ENCODE measurements at regions not wholly inside any gene's neighbourhood (a gene's known extent, or its start where the extent isn't known, plus 50 kb on each side); places are given as distances from the start of the nearest gene placed in this dataset.
"Not testable (repeated sequence)": the region's sequence is repeated elsewhere in the genome, so short reads cannot be mapped to it uniquely, and the experiment has no call there.

DNA sequence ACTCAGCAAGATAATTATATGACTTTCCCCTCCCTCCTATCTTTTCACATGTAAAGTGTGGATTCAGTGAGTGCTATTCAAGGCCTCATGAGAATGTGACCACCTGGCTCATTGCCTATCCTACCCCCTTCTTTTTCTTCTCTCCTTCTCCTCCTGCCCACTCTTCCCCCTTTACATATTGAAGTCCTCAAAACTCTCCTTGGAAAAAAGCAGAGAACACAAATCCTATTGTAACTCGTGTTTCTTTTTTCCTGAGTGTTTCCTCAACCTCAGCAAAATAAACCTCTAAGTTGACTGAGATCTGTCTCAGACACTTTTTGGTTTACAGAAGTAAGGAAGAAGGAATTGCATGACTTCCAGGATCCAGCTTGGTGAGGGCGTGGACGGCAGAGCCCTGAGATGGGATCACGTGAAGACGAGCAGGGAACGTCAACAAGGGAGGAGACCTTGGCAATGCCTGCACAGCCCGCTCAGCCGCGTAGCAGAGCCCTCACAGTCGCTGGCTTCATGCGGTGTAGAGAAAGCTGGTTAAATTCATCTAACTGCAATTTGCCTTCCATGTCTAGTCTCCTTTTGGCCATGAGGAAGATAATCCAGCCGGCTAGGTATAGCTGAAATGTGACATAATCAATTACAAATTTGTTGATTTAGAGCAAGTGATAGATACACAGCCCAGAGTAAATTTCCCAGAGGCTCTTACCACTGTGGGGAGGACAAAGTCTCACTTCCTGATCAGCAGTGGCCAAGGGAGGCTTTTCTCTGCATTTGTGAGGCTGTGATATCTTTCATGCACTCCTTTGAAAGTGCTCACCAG, 75.7 kb downstream of the LYZL2 start:
- TF ChIP-seq, protein P1, sequence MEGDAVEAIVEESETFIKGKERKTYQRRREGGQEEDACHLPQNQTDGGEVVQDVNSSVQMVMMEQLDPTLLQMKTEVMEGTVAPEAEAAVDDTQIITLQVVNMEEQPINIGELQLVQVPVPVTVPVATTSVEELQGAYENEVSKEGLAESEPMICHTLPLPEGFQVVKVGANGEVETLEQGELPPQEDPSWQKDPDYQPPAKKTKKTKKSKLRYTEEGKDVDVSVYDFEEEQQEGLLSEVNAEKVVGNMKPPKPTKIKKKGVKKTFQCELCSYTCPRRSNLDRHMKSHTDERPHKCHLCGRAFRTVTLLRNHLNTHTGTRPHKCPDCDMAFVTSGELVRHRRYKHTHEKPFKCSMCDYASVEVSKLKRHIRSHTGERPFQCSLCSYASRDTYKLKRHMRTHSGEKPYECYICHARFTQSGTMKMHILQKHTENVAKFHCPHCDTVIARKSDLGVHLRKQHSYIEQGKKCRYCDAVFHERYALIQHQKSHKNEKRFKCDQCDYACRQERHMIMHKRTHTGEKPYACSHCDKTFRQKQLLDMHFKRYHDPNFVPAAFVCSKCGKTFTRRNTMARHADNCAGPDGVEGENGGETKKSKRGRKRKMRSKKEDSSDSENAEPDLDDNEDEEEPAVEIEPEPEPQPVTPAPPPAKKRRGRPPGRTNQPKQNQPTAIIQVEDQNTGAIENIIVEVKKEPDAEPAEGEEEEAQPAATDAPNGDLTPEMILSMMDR (IDR thresholded peaks at IDR 0.05; ENCODE audit: insufficient read depth, low read length) = no peak
- DNase-seq (ENCODE audit: low read depth) = peak; percentile 71
- no peak overlapping the region for H3K4me3 ChIP-seq (ENCODE audit: low read depth, low read length)

DNA sequence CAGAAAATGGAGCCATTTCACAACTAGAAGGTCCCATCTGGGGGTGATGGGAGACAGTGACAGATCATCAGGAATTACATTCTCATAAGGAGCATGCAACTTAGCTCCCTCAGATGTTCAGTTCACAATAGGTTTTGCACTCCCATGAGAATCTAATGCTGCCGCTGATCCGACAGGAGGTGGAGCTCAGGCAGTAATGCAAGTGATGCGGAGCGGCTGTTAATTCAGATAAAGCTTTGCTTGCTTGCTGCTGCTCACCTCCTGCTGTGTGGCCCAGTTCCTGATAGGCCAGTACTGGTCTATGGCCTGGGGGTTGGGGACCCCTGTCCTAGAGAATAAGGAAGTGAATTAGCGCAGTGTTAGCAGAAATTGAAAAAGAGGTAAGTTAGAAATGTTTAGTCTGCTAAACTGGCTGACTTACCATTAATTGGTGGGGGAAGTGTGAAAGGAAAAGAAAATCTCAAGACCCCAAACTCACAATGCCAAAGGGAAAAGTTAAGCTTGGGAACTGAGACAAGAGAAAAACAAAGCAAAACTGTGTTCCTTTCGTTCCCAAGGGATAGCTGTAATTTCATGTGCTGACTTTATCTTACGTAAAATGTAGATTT, 76.4 kb downstream of the LYZL2 start:
- TF ChIP-seq, protein P1 (IDR thresholded peaks at IDR 0.05; ENCODE audit: insufficient read depth, low read length) = no peak
- no peak for DNase-seq (ENCODE audit: low read depth)
- no peak overlapping the region for H3K4me3 ChIP-seq (ENCODE audit: low read depth, low read length)

- TF ChIP-seq, protein P1 (IDR thresholded peaks at IDR 0.05; ENCODE audit: insufficient read depth, low read length) = no peak
- H3K4me3 ChIP-seq (ENCODE audit: low read depth, low read length) = no peak overlapping the region
- no peak for DNase-seq (ENCODE audit: low read depth)
These were observed 78.4 kb downstream of the LYZL2 start for GRCh38 chr10:30550967-30551815.

DNA sequence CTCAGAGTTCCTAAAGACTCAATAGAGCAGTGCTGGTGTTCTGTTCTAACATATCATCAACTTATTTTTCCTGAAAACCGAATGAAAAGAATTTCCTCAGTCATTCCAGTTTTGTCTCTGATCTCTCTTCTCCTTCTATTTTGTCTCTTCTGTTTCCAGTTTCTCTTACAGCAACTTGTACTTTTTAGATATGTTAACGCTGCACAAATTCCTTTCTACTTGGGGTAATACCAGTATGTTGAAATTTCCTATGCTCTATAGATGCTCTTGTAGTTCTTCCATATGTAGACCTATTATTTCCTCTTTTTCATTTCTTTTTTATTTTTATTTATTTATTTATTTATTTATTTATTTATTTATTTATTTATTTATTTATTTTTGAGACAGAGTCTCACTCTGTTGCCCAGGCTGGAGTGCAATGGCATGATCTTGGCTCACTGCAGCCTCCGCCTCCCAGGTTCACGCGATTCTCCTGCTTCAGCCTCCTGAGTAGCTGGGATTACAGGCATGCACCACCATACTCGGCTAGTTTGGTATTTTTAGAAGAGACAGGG, 80.3 kb downstream of the LYZL2 start:
- DNase-seq (ENCODE audit: low read depth); H3K4me3 ChIP-seq (ENCODE audit: low read depth, low read length): not testable (repeated sequence)

DNA sequence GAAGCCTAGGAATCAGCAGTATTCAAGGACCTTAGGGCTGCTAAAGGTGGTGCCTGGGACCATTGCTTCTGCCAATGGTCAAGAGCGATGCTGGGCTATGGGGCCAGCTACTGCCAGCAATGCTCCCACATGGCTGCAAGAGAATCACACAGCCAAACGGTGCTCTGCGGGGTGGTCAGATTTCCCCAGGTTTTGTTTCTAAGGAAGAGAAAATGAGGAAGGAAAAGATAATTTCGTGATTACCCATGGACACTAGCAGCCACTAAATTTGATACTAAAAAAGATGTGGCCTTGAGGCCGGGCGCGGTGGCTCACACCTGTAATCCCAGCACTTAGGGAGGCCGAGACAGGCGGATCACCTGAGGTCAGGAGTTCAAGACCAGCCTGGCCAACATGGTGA, 83.0 kb downstream of the LYZL2 start:
- no peak overlapping the region for H3K4me3 ChIP-seq (ENCODE audit: low read depth, low read length)
- DNase-seq (ENCODE audit: low read depth) = no peak
- TF ChIP-seq, protein P1 (IDR thresholded peaks at IDR 0.05; ENCODE audit: insufficient read depth, low read length) = no peak

GRCh38 chr10:30542895-30543288, 86.7 kb downstream of the LYZL2 start:
- TF ChIP-seq, protein P1 (IDR thresholded peaks at IDR 0.05; ENCODE audit: insufficient read depth, low read length) = no peak
- no peak for DNase-seq (ENCODE audit: low read depth)
- no peak overlapping the region for H3K4me3 ChIP-seq (ENCODE audit: low read depth, low read length)
